Fibroblast of lung (primary cell): ENCODE measurements at regions not wholly inside any gene's neighbourhood (a gene's known extent, or its start where the extent isn't known, plus 50 kb on each side); places are given as distances from the start of the nearest gene placed in this dataset.

Experiments
- CTCF ChIP-seq, 2 donors: IDR thresholded peaks in 1 of 2; conservative IDR thresholded peaks in 1 of 2; 1 replicate in 1 of 2; 2 replicates in 1 of 2; pipeline ENCODE4 v1.5.1; 2011 to 2012; ENCODE audit warnings: low read length in 2 of 2, control low read depth in 1 of 2, inconsistent platforms in 1 of 2, low read depth in 1 of 2, mild to moderate bottlenecking in 1 of 2
- EZH2 ChIP-seq: IDR thresholded peaks from 2 replicates; pipeline ENCODE4 v1.5.1; 2012; ENCODE audit warnings: low read length, control low read depth, mild to moderate bottlenecking; ENCODE audit errors: missing control alignments

- TF ChIP-seq CTCF (conservative IDR thresholded peaks at IDR 0.05 in 1 of 2, IDR thresholded peaks at IDR 0.05 in 1 of 2; ENCODE audit: low read depth in 1 of 2, low read length in 2 of 2) (no peak), EZH2 (no peak)
These were observed 329.7 kb upstream of the GATB start for GRCh38 chr4:152090543-152090942.
